Fibroblast of mammary gland (primary cell): ENCODE measurements at regions not wholly inside any gene's neighbourhood (a gene's known extent, or its start where the extent isn't known, plus 50 kb on each side); places are given as distances from the start of the nearest gene placed in this dataset.

Experiments
- DNase-seq: peaks from one replicate; pipeline ENCODE4 v3.0.0-alpha.2; 2010; ENCODE audit warnings: low read depth
- H3K4me3 ChIP-seq: 2 replicates; pipeline ENCODE4 v1.5.1; 2011; ENCODE audit warnings: low read depth, mild to moderate bottlenecking, low read length, moderate library complexity; ENCODE audit not compliant: control insufficient read depth
- CTCF ChIP-seq: conservative IDR thresholded peaks from 2 replicates; pipeline ENCODE4 v1.5.1; 2011; ENCODE audit warnings: low read depth, low read length, inconsistent platforms; ENCODE audit not compliant: control insufficient read depth, insufficient read depth

- TF ChIP-seq CTCF: no peak
- DNase-seq: peak; percentile 95
- no peak overlapping the region for H3K4me3 ChIP-seq
Measured at GRCh38 chr7:137081321-137082093, 213.1 kb downstream of the CHRM2 start.

- no peak overlapping the region for H3K4me3 ChIP-seq
- TF ChIP-seq CTCF: no peak
- no peak for DNase-seq
Measured at GRCh38 chr7:137080516-137081203, 212.2 kb downstream of the CHRM2 start.

GRCh38 chr7:137078781-137079180 is 210.3 kb downstream of the CHRM2 start:
- H3K4me3 ChIP-seq: no peak overlapping the region
- DNase-seq: no peak
- TF ChIP-seq CTCF: no peak

- TF ChIP-seq CTCF: no peak
- peak; percentile 27 for DNase-seq
- no peak overlapping the region for H3K4me3 ChIP-seq
Measured at GRCh38 chr7:137074391-137075030, 206.1 kb downstream of the CHRM2 start.

GRCh38 chr7:137073571-137074325 is 205.3 kb downstream of the CHRM2 start:
- TF ChIP-seq CTCF: no peak
- peak; percentile 63 for DNase-seq

More at GRCh38 chr7:137073571-137074325, 205.3 kb downstream of the CHRM2 start:
- H3K4me3 ChIP-seq: no peak overlapping the region
